HG02623 (cell line): ENCODE measurements at regions not wholly inside any gene's neighbourhood (a gene's known extent, or its start where the extent isn't known, plus 50 kb on each side); places are given as distances from the start of the nearest gene placed in this dataset.

Experiments
- ATAC-seq: cut with Tn5 transposase; IDR thresholded peaks from one replicate; pipeline ENCODE4 v1.9.1; 2021; ENCODE audit warnings: moderate library complexity; ENCODE audit not compliant: unreplicated experiment

GRCh38 chr2:80706541-80706940, 402.0 kb upstream of the LRRTM1 start:
- no peak for ATAC-seq

GRCh38 chr2:80703532-80703931, 399.0 kb upstream of the LRRTM1 start:
- ATAC-seq, result no peak

DNA sequence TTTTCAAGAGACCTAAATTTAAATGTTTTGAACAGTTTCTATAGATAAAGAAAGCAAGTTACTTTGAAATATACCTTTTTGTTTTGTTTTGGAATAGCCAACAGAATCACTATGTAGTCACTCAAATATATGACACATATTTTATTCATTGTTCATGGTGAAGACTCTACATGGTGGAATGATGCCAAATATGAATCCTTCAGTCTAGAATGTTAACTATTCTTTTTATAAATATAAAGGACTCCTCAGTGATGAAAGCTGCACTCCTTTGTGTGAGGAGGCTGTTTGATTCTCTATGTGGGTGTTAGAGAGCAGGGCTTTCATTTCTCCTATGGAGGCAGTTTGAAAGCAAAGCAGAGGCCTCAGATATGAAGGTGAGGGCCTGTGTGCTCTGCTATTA, 396.4 kb upstream of the LRRTM1 start:
- ATAC-seq, result no peak
